IMR-90 (cell line): ENCODE measurements at regions not wholly inside any gene's neighbourhood (a gene's known extent, or its start where the extent isn't known, plus 50 kb on each side); places are given as distances from the start of the nearest gene placed in this dataset.

Experiments
- ATAC-seq: fragments of 200-7000 bp; cut with Tn5 transposase; 2 replicates; pipeline ENCODE4 v1.9.1; 2020; ENCODE audit warnings: low read depth, mild to moderate bottlenecking, moderate library complexity
- BruUV-seq: library from RNA; stranded (reverse); fragments of 400-500 nt; replicated peaks from 2 replicates; lab custom pipeline; 2021; lab: Mats Ljungman, UMichigan
- CTCF ChIA-PET: fragments of 300-600 bp; formaldehyde crosslinking; extraction: SDS; loops from one replicate; lab custom pipeline; 2021; ENCODE audit warnings: antibody characterized with exemption; lab: Yijun Ruan, JAX
- POLR2A ChIA-PET: fragments of 300-600 bp; sonication (Branson Sonifier 250); formaldehyde crosslinking; loops from one replicate; lab custom pipeline; 2022; ENCODE audit warnings: antibody characterized with exemption; ENCODE audit not compliant: unreplicated experiment; lab: Charles Lee
- DNase-seq: peaks from one replicate; pipeline ENCODE4 v3.0.0; 2013
- H2AFZ ChIP-seq: replicated peaks from 2 replicates; pipeline ENCODE3; 2013; ENCODE audit warnings: low read length, mild to moderate bottlenecking; ENCODE audit not compliant: poor library complexity
- H2AK5ac ChIP-seq: 2 replicates; pipeline ENCODE4 v1.6.1; 2013; ENCODE audit warnings: low read depth, low read length, inconsistent platforms
- H2AK9ac ChIP-seq: replicated peaks from 2 replicates; pipeline ENCODE3; 2013; ENCODE audit warnings: mild to moderate bottlenecking, low read depth, low read length, moderate library complexity; ENCODE audit not compliant: poor library complexity
- H2BK120ac ChIP-seq: 2 replicates; pipeline ENCODE4 v1.6.1; 2013; ENCODE audit warnings: low read depth, low read length, inconsistent platforms
- H2BK15ac ChIP-seq: 3 replicates; pipeline ENCODE4 v1.6.1; 2013; ENCODE audit warnings: low read depth, low read length, inconsistent platforms
- H2BK20ac ChIP-seq: 2 replicates; pipeline ENCODE4 v1.6.1; 2013; ENCODE audit warnings: low read depth, mild to moderate bottlenecking, inconsistent platforms, low read length, moderate library complexity
- H2BK5ac ChIP-seq: 2 replicates; pipeline ENCODE4 v1.6.1; 2013; ENCODE audit warnings: mild to moderate bottlenecking, low read depth, low read length, inconsistent platforms; ENCODE audit not compliant: poor library complexity, severe bottlenecking
- H3K14ac ChIP-seq: replicated peaks from 2 replicates; pipeline ENCODE4 v1.6.1; 2013; ENCODE audit warnings: low read depth, low read length, inconsistent platforms
- H3K18ac ChIP-seq: 2 replicates; pipeline ENCODE4 v1.6.1; 2013; ENCODE audit warnings: low read depth, low read length, control low read depth
- H3K23ac ChIP-seq: 2 replicates; pipeline ENCODE4 v1.6.1; 2013; ENCODE audit warnings: low read depth, low read length, inconsistent platforms
- H3K27ac ChIP-seq: 2 replicates; pipeline ENCODE4 v1.5.1; 2013; ENCODE audit warnings: mild to moderate bottlenecking, control low read depth, low read length; ENCODE audit not compliant: insufficient read depth
- H3K27me3 ChIP-seq: 2 replicates; pipeline ENCODE4 v1.6.1; 2013; ENCODE audit warnings: low read length; ENCODE audit not compliant: control insufficient read depth, insufficient read depth
- H3K36me3 ChIP-seq: 2 replicates; pipeline ENCODE4 v1.6.1; 2013; ENCODE audit warnings: low read length, mixed read lengths; ENCODE audit not compliant: control insufficient read depth, insufficient read depth
- H3K4ac ChIP-seq: 2 replicates; pipeline ENCODE4 v1.6.1; 2013; ENCODE audit warnings: low read depth, low read length, inconsistent platforms
- H3K4me1 ChIP-seq: 2 replicates; pipeline ENCODE4 v1.6.1; 2013; ENCODE audit warnings: low read length, mixed read lengths; ENCODE audit not compliant: control insufficient read depth, insufficient read depth
- H3K4me2 ChIP-seq: 2 replicates; pipeline ENCODE4 v1.6.1; 2013; ENCODE audit warnings: low read depth, mild to moderate bottlenecking, control low read depth, low read length, moderate library complexity
- H3K4me3 ChIP-seq: 2 replicates; pipeline ENCODE4 v1.5.1; 2013; ENCODE audit warnings: low read depth, mild to moderate bottlenecking, control low read depth, low read length, moderate library complexity; ENCODE audit not compliant: insufficient read depth
- H3K56ac ChIP-seq: 2 replicates; pipeline ENCODE4 v1.6.1; 2013; ENCODE audit warnings: low read length, inconsistent platforms; ENCODE audit not compliant: insufficient read depth; ENCODE audit errors: extremely low read depth
- H3K79me1 ChIP-seq, 2 experiments: 2 replicates each; pipeline ENCODE4 v1.6.1; 2013; ENCODE audit warnings: low read length in 2 of 2, inconsistent platforms in 1 of 2, low read depth in 1 of 2
- H3K9ac ChIP-seq: 2 replicates; pipeline ENCODE4 v1.6.1; 2013; ENCODE audit warnings: low read depth, low read length, control low read depth
- H3K9me1 ChIP-seq: 2 replicates; pipeline ENCODE4 v1.6.1; 2013; ENCODE audit warnings: low read length, inconsistent platforms; ENCODE audit not compliant: insufficient read depth
- H3K9me3 ChIP-seq: 2 replicates; pipeline ENCODE4 v1.6.1; 2013; ENCODE audit warnings: low read length; ENCODE audit not compliant: control insufficient read depth, insufficient read depth
- H4K20me1 ChIP-seq: 2 replicates; pipeline ENCODE4 v1.6.1; 2013; ENCODE audit warnings: low read length, inconsistent platforms; ENCODE audit not compliant: insufficient read depth
- H4K5ac ChIP-seq: 2 replicates; pipeline ENCODE4 v1.6.1; 2013; ENCODE audit warnings: mild to moderate bottlenecking, low read depth, low read length, control low read depth
- H4K8ac ChIP-seq, 2 experiments: 2 replicates each; pipeline ENCODE4 v1.6.1; 2013; ENCODE audit warnings: low read depth in 2 of 2, low read length in 2 of 2, control low read depth in 1 of 2, inconsistent platforms in 1 of 2
- H4K91ac ChIP-seq: 2 replicates; pipeline ENCODE4 v1.6.1; 2013; ENCODE audit warnings: low read depth, low read length, inconsistent platforms; ENCODE audit not compliant: insufficient read depth
- BHLHE40 ChIP-seq: fragments of 150-350 bp; IDR thresholded peaks from 2 replicates; pipeline ENCODE4 v1.6.1; 2016; ENCODE audit warnings: mild to moderate bottlenecking, low read depth, low read length
- CEBPB ChIP-seq: IDR thresholded peaks from 2 replicates; pipeline ENCODE4 v1.6.1; 2012; ENCODE audit warnings: low read depth, low read length, improper control_type of control experiment
- CHD1 ChIP-seq: IDR thresholded peaks from 2 replicates; pipeline ENCODE4 v1.6.1; 2012; ENCODE audit warnings: low read depth, low read length, improper control_type of control experiment
- FOS ChIP-seq: fragments of 150-350 bp; IDR thresholded peaks from 2 replicates; pipeline ENCODE4 v1.6.1; 2016; ENCODE audit warnings: low read depth, low read length
- MAFK ChIP-seq: IDR thresholded peaks from 2 replicates; pipeline ENCODE4 v1.6.1; 2012; ENCODE audit warnings: low read depth, low read length, improper control_type of control experiment
- MAZ ChIP-seq: IDR thresholded peaks from 2 replicates; pipeline ENCODE4 v1.6.1; 2012; ENCODE audit warnings: low read depth, mild to moderate bottlenecking, low read length, improper control_type of control experiment, moderate library complexity, borderline replicate concordance
- MXI1 ChIP-seq: IDR thresholded peaks from 2 replicates; pipeline ENCODE4 v1.6.1; 2012; ENCODE audit warnings: low read depth, mild to moderate bottlenecking, low read length, moderate library complexity, borderline replicate concordance
- NFE2L2 ChIP-seq: fragments of 150-350 bp; IDR thresholded peaks from 2 replicates; pipeline ENCODE4 v1.6.1; 2016; ENCODE audit warnings: low read depth, mild to moderate bottlenecking, low read length
- POLR2A ChIP-seq: IDR thresholded peaks from 2 replicates; pipeline ENCODE4 v1.6.1; 2012; ENCODE audit warnings: mild to moderate bottlenecking, low read depth, low read length
- RAD21 ChIP-seq: IDR thresholded peaks from 2 replicates; pipeline ENCODE4 v1.6.1; 2012; ENCODE audit warnings: low read length, improper control_type of control experiment
- RCOR1 ChIP-seq: IDR thresholded peaks from 2 replicates; pipeline ENCODE4 v1.6.1; 2012; ENCODE audit warnings: mild to moderate bottlenecking, low read length, improper control_type of control experiment; ENCODE audit not compliant: insufficient replicate concordance
- RFX5 ChIP-seq: IDR thresholded peaks from 2 replicates; pipeline ENCODE4 v1.8.0; 2012; ENCODE audit warnings: low read depth, mild to moderate bottlenecking, low read length, moderate library complexity
- SMC3 ChIP-seq: fragments of 150-350 bp; IDR thresholded peaks from 2 replicates; pipeline ENCODE4 v1.6.1; 2016; ENCODE audit warnings: low read depth, mild to moderate bottlenecking, antibody characterized with exemption, low read length, moderate library complexity
- WGBS, 2 experiments: methylation state at CpG; one replicate each; pipeline versions ENCODE4 v1.1.5 to v1.1.7; 2013; ENCODE audit warnings: missing lambda C conversion rate in 2 of 2; ENCODE audit not compliant: insufficient read length in 1 of 2; ENCODE audit errors: extremely low coverage in 2 of 2; 5-methylcytosine and 5-hydroxymethylcytosine counted together
- dilution Hi-C: fragments of 300-500 bp; cut with HindIII; formaldehyde crosslinking; loops from one replicate; pipeline ENCODE4 v1.14.3; 2018; ENCODE audit warnings: low sequenced_read_pairs; ENCODE audit not compliant: unreplicated experiment
- in situ Hi-C: fragments of 300-500 bp; cut with MboI; formaldehyde crosslinking; loops from 3 replicates; pipeline ENCODE4 v1.14.3; 2019; ENCODE audit warnings: low sequenced_read_pairs, inconsistent platforms, mixed read lengths
- intact Hi-C: fragments of 100-400 bp; cut with micrococcal nuclease; formaldehyde crosslinking; loops from 2 replicates; pipeline ENCODE4 v1.10.0; 2022
- TF ChIP-seq, protein P1 (sequence below): fragments of 150-350 bp; IDR thresholded peaks from 2 replicates; pipeline ENCODE4 v1.6.1; 2017; ENCODE audit warnings: mild to moderate bottlenecking, antibody characterized with exemption, low read length, low read depth
- TF ChIP-seq, protein P2 (sequence below): conservative IDR thresholded peaks from 2 replicates; pipeline ENCODE4 v1.5.1; 2012; ENCODE audit warnings: mild to moderate bottlenecking, low read depth, low read length, improper control_type of control experiment

DNA sequence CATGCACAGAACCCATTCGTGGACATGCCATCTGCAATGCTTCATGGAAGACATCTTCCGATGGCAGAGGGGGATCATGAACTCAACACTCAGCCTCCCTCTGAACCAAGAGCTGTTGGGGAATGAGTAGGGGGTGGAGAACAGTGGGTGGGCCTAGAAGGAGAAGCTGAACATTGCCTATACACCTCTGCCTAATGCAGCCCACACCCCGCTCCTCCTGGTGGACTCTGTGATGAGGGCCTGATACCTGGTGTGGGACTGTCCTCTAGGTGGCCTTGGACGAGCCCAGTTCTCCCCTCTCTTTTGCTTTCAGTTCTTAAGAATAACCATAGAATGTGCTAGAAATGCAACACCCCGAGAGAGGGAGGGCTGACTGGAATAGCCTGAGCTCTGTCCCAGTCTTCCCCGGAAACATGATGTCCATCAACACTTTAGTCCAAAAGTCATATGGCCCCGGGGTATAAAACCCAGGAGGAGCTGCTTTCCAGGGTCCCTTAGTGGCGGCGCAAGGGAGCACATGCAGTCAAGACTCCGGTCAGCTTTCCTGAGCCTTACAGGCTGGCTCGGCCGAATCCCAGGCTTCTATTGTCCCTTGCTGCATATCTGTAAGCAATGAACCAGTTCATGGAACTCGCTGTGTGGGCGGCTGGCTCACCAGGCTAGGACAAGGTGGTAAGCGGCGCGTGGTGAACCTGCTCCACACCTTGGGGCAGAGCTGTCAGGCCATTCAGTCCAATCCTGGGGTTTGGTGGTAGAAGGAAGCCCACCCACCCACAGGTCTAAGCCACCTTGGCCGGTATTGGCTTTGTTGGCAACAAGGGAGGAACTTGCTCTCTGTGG is 216.9 kb downstream of the CTTN start:
- Histone ChIP-seq H3K27ac (no peak overlapping the region), H3K14ac (no peak overlapping the region), H2BK15ac (no peak overlapping the region), H4K20me1 (peaks cover 1% of the 10 kb centered on the region; the same call in 1 of the 2 replicates), H2BK5ac (no peak overlapping the region), H3K36me3 (no peaks in the 10 kb centered on the region), H2AK9ac (no peak overlapping the region), H3K9me1 (no peaks in the 10 kb centered on the region; the same call in 1 of the 2 replicates), H4K8ac (no peak overlapping the region), H3K9ac (no peak overlapping the region), H3K4me1 (peaks cover 1% of the 10 kb centered on the region; the same call in 1 of the 2 replicates), H3K4me2 (no peak overlapping the region), H4K5ac (no peak overlapping the region), H3K9me3 (peaks cover 9% of the 10 kb centered on the region), H3K56ac (no peak overlapping the region), H3K23ac (no peak overlapping the region), H3K79me1 (no peaks in the 10 kb centered on the region), H2AFZ (no peak overlapping the region), H2BK120ac (no peak overlapping the region), H2AK5ac (no peak overlapping the region), H3K4ac (no peak overlapping the region), H4K91ac (no peak overlapping the region), H3K27me3 (no peaks in the 10 kb centered on the region), H3K18ac (no peak overlapping the region), H2BK20ac (no peak overlapping the region), H3K4me3 (no peak overlapping the region)
- WGBS, 2 experiments = 73% methylated on average over 4 of the region's 18 CpGs; no CpG with 5 or more reads in 1 of the 2 experiments
- intact Hi-C loops = no loop called here
- in situ Hi-C loops = no loop called here
- no peak for TF ChIP-seq BHLHE40
- no peak for TF ChIP-seq CEBPB
- TF ChIP-seq FOS = no peak
- TF ChIP-seq, protein P1, sequence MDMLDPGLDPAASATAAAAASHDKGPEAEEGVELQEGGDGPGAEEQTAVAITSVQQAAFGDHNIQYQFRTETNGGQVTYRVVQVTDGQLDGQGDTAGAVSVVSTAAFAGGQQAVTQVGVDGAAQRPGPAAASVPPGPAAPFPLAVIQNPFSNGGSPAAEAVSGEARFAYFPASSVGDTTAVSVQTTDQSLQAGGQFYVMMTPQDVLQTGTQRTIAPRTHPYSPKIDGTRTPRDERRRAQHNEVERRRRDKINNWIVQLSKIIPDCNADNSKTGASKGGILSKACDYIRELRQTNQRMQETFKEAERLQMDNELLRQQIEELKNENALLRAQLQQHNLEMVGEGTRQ = no peak
- TF ChIP-seq MAFK = no peak
- no peak for TF ChIP-seq POLR2A
- no peak for TF ChIP-seq MAZ
- TF ChIP-seq RAD21 = no peak
- no peak for TF ChIP-seq NFE2L2
- no peak for TF ChIP-seq CHD1
- TF ChIP-seq RFX5 = no peak
- no peak for TF ChIP-seq MXI1
- no peak for TF ChIP-seq RCOR1
- TF ChIP-seq, protein P2, sequence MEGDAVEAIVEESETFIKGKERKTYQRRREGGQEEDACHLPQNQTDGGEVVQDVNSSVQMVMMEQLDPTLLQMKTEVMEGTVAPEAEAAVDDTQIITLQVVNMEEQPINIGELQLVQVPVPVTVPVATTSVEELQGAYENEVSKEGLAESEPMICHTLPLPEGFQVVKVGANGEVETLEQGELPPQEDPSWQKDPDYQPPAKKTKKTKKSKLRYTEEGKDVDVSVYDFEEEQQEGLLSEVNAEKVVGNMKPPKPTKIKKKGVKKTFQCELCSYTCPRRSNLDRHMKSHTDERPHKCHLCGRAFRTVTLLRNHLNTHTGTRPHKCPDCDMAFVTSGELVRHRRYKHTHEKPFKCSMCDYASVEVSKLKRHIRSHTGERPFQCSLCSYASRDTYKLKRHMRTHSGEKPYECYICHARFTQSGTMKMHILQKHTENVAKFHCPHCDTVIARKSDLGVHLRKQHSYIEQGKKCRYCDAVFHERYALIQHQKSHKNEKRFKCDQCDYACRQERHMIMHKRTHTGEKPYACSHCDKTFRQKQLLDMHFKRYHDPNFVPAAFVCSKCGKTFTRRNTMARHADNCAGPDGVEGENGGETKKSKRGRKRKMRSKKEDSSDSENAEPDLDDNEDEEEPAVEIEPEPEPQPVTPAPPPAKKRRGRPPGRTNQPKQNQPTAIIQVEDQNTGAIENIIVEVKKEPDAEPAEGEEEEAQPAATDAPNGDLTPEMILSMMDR = no peak
- no peak for TF ChIP-seq SMC3
- ChIA-PET POLR2A (no interaction called here), CTCF (no interaction called here)
- no peak for DNase-seq
- dilution Hi-C loops = no loop called here
- no peak for ATAC-seq
- no TSS peak for BruUV-seq
